Tibial nerve (tissue), 4 donors: ENCODE measurements at regions not wholly inside any gene's neighbourhood (a gene's known extent, or its start where the extent isn't known, plus 50 kb on each side); places are given as distances from the start of the nearest gene placed in this dataset.
A peak's percentile ranks its signal among the peaks of the same experiment; 100 is the strongest.
"Not testable (repeated sequence)": the region's sequence is repeated elsewhere in the genome, so short reads cannot be mapped to it uniquely, and the experiment has no call there.

Experiments
- DNase-seq, 2 donors: peaks; one replicate each; pipeline ENCODE4 v3.0.0-alpha.2; 2019; ENCODE audit warnings: low spot score in 2 of 2
- H3K27ac ChIP-seq, 4 donors: fragments of 200-600 bp; sonication (generic) in 3 of 4; one replicate each; pipeline ENCODE4 v1.5.1; 2017 to 2019; ENCODE audit warnings: mild to moderate bottlenecking in 1 of 4
- H3K27me3 ChIP-seq, 2 donors: fragments of 200-600 bp; sonication (generic) in 1 of 2; one replicate each; pipeline versions ENCODE4 v1.5.1 to v1.6.0; 2017 to 2019
- H3K36me3 ChIP-seq, 3 donors: fragments of 200-600 bp; sonication (generic); one replicate each; pipeline ENCODE4 v1.5.1; 2018 to 2019
- H3K4me1 ChIP-seq, 4 donors: fragments of 200-600 bp; sonication (generic) in 3 of 4; one replicate each; pipeline ENCODE4 v1.5.1; 2017 to 2019
- H3K4me3 ChIP-seq, 4 donors: fragments of 200-600 bp; sonication (generic) in 3 of 4; one replicate each; pipeline ENCODE4 v1.5.1; 2017 to 2019; ENCODE audit warnings: mild to moderate bottlenecking in 1 of 4, moderate library complexity in 1 of 4
- H3K9me3 ChIP-seq, 4 donors: fragments of 200-600 bp; sonication (generic) in 3 of 4; one replicate each; pipeline ENCODE4 v1.5.1; 2017 to 2019
- CTCF ChIP-seq, 5 experiments: fragments of 200-600 bp in 3 of 5; fragments of 450-650 bp in 2 of 5; sonication (generic) in 3 of 5; IDR thresholded peaks; one replicate each; pipeline ENCODE4 v1.5.1; 2016 to 2019; ENCODE audit warnings: antibody characterized with exemption in 5 of 5, mild to moderate bottlenecking in 3 of 5, moderate library complexity in 2 of 5
- EP300 ChIP-seq, 2 donors: sonication (generic); formaldehyde crosslinking; IDR thresholded peaks; one replicate each; pipeline ENCODE4 v1.6.1; 2017; ENCODE audit warnings: antibody characterized with exemption in 2 of 2, mild to moderate bottlenecking in 1 of 2
- POLR2A ChIP-seq, 2 donors: fragments of 450-650 bp; IDR thresholded peaks; one replicate each; pipeline ENCODE4 v1.6.1; 2017; ENCODE audit warnings: antibody characterized with exemption in 2 of 2, mild to moderate bottlenecking in 2 of 2, moderate library complexity in 2 of 2
- WGBS, 2 donors: methylation state at CpG; one replicate each; pipeline ENCODE4 v1.1.5; 2018; 5-methylcytosine and 5-hydroxymethylcytosine counted together

GRCh38 chr1:94754570-94754969 lies 65.6 kb upstream of the SLC44A3 start:
- DNase-seq = no peak
- no peaks in the 10 kb centered on the region for H3K27me3 ChIP-seq
- no peaks in the 10 kb centered on the region for H3K36me3 ChIP-seq
- 84 to 86% methylated on average over 4 of the region's 4 CpGs for WGBS, 2 donors
- peaks cover 0 to 46% (median 10%) of the 10 kb centered on the region in 4 donors for H3K4me1 ChIP-seq
- H3K27ac ChIP-seq = peak overlapping the region in 1 of 4 donors; percentile 65
- peaks cover 0 to 1% (median 0%) of the 10 kb centered on the region in 4 donors for H3K9me3 ChIP-seq
- H3K4me3 ChIP-seq = no peak overlapping the region
- TF ChIP-seq POLR2A (IDR thresholded peaks at IDR 0.05) = no peak
- TF ChIP-seq EP300 (IDR thresholded peaks at IDR 0.05) = no peak
- no peak for TF ChIP-seq CTCF (IDR thresholded peaks at IDR 0.05)

DNA sequence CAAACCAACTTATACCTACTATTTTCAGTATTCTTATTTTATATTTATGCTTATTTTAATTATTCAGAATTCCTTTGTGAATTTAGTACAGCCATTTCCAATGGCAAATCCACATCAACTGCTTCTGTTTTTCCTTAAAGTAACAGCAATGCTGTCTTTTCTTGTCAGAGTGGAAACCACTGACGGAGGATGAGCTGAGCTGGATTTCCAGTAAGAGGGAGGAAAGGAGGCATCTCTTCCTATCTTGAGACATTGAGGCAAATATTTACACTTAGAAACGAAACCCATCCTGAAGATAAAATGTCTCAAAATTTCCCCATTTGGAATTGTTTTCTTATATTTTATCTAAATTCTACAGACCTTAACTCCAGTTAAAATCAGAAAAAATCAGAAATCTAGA lies 66.1 kb upstream of the SLC44A3 start:
- no peak overlapping the region for H3K4me3 ChIP-seq
- peak overlapping the region in 1 of 4 donors; percentile 65 for H3K27ac ChIP-seq
- H3K4me1 ChIP-seq = peaks cover 0 to 46% (median 10%) of the 10 kb centered on the region in 4 donors
- H3K27me3 ChIP-seq = no peaks in the 10 kb centered on the region
- TF ChIP-seq EP300 (IDR thresholded peaks at IDR 0.05) (no peak), CTCF (IDR thresholded peaks at IDR 0.05) (no peak), POLR2A (IDR thresholded peaks at IDR 0.05) (no peak)
- WGBS, 2 donors = 63 to 70% methylated on average over 2 of the region's 2 CpGs
- H3K9me3 ChIP-seq = peaks cover 0 to 3% (median 0%) of the 10 kb centered on the region in 4 donors
- DNase-seq = no peak
- no peaks in the 10 kb centered on the region for H3K36me3 ChIP-seq

- no peak for DNase-seq
- 38 to 54% methylated on average over 6 of the region's 6 CpGs for WGBS, 2 donors
- Histone ChIP-seq H3K4me3 (no peak overlapping the region), H3K27ac (peak overlapping the region in 2 of 4 donors; percentile 22 to 65), H3K9me3 (peaks cover 0 to 7% (median 0%) of the 10 kb centered on the region in 4 donors), H3K27me3 (no peaks in the 10 kb centered on the region), H3K4me1 (peaks cover 0 to 46% (median 10%) of the 10 kb centered on the region in 4 donors), H3K36me3 (no peaks in the 10 kb centered on the region)
- TF ChIP-seq CTCF (IDR thresholded peaks at IDR 0.05) (no peak), POLR2A (IDR thresholded peaks at IDR 0.05) (no peak), EP300 (IDR thresholded peaks at IDR 0.05) (no peak)
These were observed 66.8 kb upstream of the SLC44A3 start for GRCh38 chr1:94753171-94753972.

- not testable (repeated sequence) for DNase-seq, H3K9me3 ChIP-seq, H3K4me3 ChIP-seq, H3K27me3 ChIP-seq, H3K27ac ChIP-seq, H3K36me3 ChIP-seq
- H3K4me1 ChIP-seq = peaks cover 0 to 41% (median 11%) of the 10 kb centered on the region in 4 donors
- WGBS, 2 donors = 79 to 84% methylated on average over 5 of the region's 5 CpGs
These were observed 68.7 kb upstream of the SLC44A3 start for GRCh38 chr1:94751483-94751882.

GRCh38 chr1:94746635-94747525 lies 73.3 kb upstream of the SLC44A3 start:
- DNase-seq = peak; percentile 54 to 76
- 63 to 64% methylated on average over 7 to 8 of the region's 8 CpGs for WGBS, 2 donors
- peak in 1 of 5 experiments; percentile 30 for TF ChIP-seq CTCF (IDR thresholded peaks at IDR 0.05)
- TF ChIP-seq POLR2A (IDR thresholded peaks at IDR 0.05) = no peak
- TF ChIP-seq EP300 (IDR thresholded peaks at IDR 0.05) = peak in 1 of 2 donors; percentile 75
- Histone ChIP-seq H3K36me3 (no peaks in the 10 kb centered on the region), H3K4me1 (peaks cover 0 to 22% (median 1%) of the 10 kb centered on the region in 4 donors), H3K9me3 (peaks cover 0 to 7% (median 0%) of the 10 kb centered on the region in 4 donors), H3K27ac (peak overlapping the region in 2 of 4 donors; percentile 63 to 77), H3K27me3 (no peaks in the 10 kb centered on the region), H3K4me3 (no peak overlapping the region)
